ENCODE measurements at regions not wholly inside any gene's neighbourhood (a gene's known extent, or its start where the extent isn't known, plus 50 kb on each side); places are given as distances from the start of the nearest gene placed in this dataset.
"Not testable (repeated sequence)": the region's sequence is repeated elsewhere in the genome, so short reads cannot be mapped to it uniquely, and the experiment has no call there.

DNA sequence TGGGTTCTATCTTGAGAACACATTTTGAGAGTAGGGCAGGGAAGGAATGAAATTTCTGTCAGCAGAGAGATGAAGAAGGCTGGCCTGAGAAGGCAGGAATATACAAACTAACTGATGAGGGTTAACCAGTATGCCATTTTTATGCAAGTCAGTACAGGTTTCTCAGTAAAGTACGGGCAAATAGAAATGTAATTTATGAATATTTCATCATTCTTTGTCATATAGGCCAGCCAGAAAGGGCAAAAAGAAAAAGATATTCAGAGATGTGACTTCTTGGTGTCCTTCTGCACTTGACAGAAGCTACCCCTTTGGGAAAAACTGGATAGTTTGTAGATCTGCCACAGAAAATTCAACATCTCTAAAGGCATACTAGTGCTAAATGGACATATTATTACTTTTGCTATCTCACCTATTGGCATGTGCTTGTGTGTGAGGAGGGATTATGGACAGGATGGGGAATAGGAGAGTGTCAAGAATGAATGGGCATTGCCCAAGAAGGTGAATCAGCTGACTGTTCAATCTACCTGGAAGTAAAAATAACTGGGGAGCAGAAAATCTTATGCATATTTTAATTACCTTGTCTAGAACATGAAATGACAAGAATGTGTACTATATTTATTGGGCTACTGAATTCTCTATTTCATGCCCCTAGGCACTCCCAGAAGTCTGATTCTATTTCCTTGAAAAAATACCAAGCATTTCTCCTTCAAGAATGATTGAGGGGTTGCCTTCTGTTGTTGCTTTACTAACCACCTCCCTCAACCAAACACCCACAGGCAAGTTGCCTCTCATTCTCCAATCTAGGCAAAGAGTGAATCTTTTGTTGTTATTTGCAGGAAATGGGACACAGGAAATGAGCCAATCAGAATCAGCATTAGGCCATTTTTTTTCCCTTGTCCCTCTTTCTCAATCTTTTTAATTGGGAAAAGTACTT, 175.1 kb upstream of the SLC38A2 start:
- Histone ChIP-seq H2BK15ac (ENCODE audit: low read depth, poor library complexity, severe bottlenecking) (no peak overlapping the region), H4K8ac (ENCODE audit: low read length) (no peak overlapping the region), H4K91ac (ENCODE audit: low read length) (no peak overlapping the region), H2BK120ac (ENCODE audit: low read depth, low read length) (no peak overlapping the region), H3K4me3 (ENCODE audit: insufficient read depth in 1 of 2, low read depth in 1 of 2, low read length in 2 of 2) (no peak overlapping the region), H3K23ac (ENCODE audit: low read length in 2 of 2) (no peak overlapping the region), H3K79me1 (replicated peaks; ENCODE audit: low read length, poor library complexity, severe bottlenecking) (no peaks in the 10 kb centered on the region), H3K9me3 (ENCODE audit: control insufficient read depth, low read length) (no peaks in the 10 kb centered on the region), H2BK12ac (ENCODE audit: low read length in 2 of 2) (no peak overlapping the region), H3K4me1 (ENCODE audit: control insufficient read depth, insufficient read depth, low read depth, low read length) (no peaks in the 10 kb centered on the region), H3K4ac (ENCODE audit: low read depth in 1 of 2, low read length in 2 of 2) (peak overlapping the region in 1 of 2 experiments; percentile 28), H3K9ac (ENCODE audit: low read length) (no peak overlapping the region), H3K27me3 (ENCODE audit: control insufficient read depth in 1 of 2, insufficient read depth in 1 of 2, low read length in 2 of 2) (no peaks in the 10 kb centered on the region), H2AFZ (ENCODE audit: low read depth, low read length) (no peak overlapping the region), H3K27ac (ENCODE audit: low read length, poor library complexity, severe bottlenecking) (no peak overlapping the region), H3K18ac (ENCODE audit: low read depth in 1 of 2, low read length in 2 of 2) (peak overlapping the region; percentile 57 to 66), H3K4me2 (ENCODE audit: low read length, poor library complexity, severe bottlenecking) (no peak overlapping the region), H3K14ac (ENCODE audit: low read length in 2 of 2) (no peak overlapping the region), H2BK5ac (ENCODE audit: low read depth, low read length, poor library complexity, severe bottlenecking) (no peak overlapping the region), H3K36me3 (ENCODE audit: control insufficient read depth in 1 of 2, insufficient read depth in 2 of 2, low read depth in 1 of 2, low read length in 2 of 2) (no peaks in the 10 kb centered on the region), H2AK5ac (ENCODE audit: low read length, severe bottlenecking) (no peak overlapping the region)
- no peak for DNase-seq
- WGBS, result no CpG with 5 or more reads among the region's 1 CpG

DNA sequence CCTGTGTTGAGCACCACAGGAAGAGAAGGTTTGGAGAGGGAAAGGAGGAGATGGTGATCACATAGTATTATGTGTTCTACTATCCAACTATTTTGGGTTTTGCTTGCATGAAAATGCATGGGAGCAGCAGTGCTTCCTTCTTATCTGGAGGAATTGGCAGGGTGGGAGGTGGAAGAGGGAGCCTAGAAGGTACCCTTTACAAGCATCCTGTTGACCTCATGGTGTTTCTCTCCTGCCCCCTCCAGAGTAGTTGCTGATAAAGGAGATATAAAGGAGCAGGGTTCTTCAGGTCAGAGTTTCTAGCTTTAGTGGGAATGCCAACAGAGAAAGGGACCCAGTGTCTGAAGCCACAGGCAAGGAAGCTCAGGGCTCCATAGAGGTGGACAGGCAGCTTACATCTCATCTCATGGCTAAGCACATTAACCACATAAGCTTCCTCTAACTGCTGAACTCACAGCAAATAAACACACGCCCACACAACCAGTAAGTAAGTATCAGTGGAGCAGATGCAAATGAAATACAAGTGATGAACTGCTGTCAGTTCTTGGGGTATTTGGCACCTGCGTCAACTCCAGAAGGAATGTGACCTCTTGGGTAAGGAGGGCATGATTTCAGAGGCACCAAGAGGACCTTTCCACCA, 174.2 kb upstream of the SLC38A2 start:
- Histone ChIP-seq H2BK15ac (ENCODE audit: low read depth, poor library complexity, severe bottlenecking) (no peak overlapping the region), H3K9ac (ENCODE audit: low read length) (no peak overlapping the region), H4K8ac (ENCODE audit: low read length) (no peak overlapping the region), H2AK5ac (ENCODE audit: low read length, severe bottlenecking) (no peak overlapping the region), H3K27ac (ENCODE audit: low read length, poor library complexity, severe bottlenecking) (no peak overlapping the region), H2BK12ac (ENCODE audit: low read length in 2 of 2) (peak overlapping the region; percentile 94 to 95), H4K91ac (ENCODE audit: low read length) (peak overlapping the region; percentile 78), H3K14ac (ENCODE audit: low read length in 2 of 2) (no peak overlapping the region), H3K9me3 (ENCODE audit: control insufficient read depth, low read length) (no peaks in the 10 kb centered on the region), H3K27me3 (ENCODE audit: control insufficient read depth in 1 of 2, insufficient read depth in 1 of 2, low read length in 2 of 2) (no peaks in the 10 kb centered on the region), H3K23ac (ENCODE audit: low read length in 2 of 2) (no peak overlapping the region), H3K4me2 (ENCODE audit: low read length, poor library complexity, severe bottlenecking) (no peak overlapping the region), H3K4me3 (ENCODE audit: insufficient read depth in 1 of 2, low read depth in 1 of 2, low read length in 2 of 2) (no peak overlapping the region), H2AFZ (ENCODE audit: low read depth, low read length) (no peak overlapping the region), H3K36me3 (ENCODE audit: control insufficient read depth in 1 of 2, insufficient read depth in 2 of 2, low read depth in 1 of 2, low read length in 2 of 2) (no peaks in the 10 kb centered on the region), H3K4me1 (ENCODE audit: control insufficient read depth, insufficient read depth, low read depth, low read length) (no peaks in the 10 kb centered on the region), H2BK5ac (ENCODE audit: low read depth, low read length, poor library complexity, severe bottlenecking) (no peak overlapping the region), H3K18ac (ENCODE audit: low read depth in 1 of 2, low read length in 2 of 2) (peak overlapping the region; percentile 26 to 90), H2BK120ac (ENCODE audit: low read depth, low read length) (no peak overlapping the region), H3K4ac (ENCODE audit: low read depth in 1 of 2, low read length in 2 of 2) (peak overlapping the region; percentile 3 to 87), H3K79me1 (replicated peaks; ENCODE audit: low read length, poor library complexity, severe bottlenecking) (no peaks in the 10 kb centered on the region)
- peak; percentile 49 for DNase-seq
- 82% methylated on average over 1 of the region's 2 CpGs for WGBS

DNA sequence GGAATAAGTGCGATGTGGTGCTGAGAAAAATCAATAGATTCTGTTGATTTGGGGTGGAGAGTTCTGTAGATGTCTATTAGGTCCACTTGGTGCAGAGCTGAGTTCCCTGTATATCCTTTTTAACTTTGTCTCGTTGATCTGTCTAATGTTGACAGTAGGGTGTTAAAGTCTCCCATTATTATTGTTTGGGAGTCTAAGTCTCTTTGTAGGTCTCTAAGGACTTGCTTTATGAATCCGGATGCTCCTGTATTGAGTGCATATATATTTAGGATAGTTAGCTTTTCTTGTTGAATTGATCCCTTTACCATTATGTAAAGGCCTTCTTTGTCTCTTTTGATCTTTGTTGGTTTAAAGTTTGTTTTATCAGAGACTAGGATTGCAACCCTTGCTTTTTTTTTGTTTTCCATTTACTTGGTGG, 170.8 kb upstream of the SLC38A2 start:
- not testable (repeated sequence) for H3K9me3 ChIP-seq (ENCODE audit: control insufficient read depth, low read length)

DNA sequence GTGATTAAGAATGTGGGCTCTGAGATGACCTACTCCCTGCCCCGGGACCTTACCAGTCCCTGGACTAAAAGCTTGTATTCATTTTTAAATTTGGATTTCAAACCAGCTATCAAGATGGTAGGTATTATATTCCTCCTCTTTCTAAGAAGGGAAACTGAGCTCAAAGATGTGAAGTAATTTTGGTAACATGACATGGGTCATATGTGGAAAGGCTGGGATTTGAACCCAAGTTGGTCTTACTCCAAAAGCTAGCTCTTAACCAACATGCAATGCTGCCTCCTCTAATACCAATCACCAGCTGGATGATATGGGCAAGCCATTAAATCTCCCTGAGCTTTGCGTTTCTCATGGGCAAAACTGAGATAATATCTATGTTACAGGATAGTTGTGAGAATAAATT, 166.4 kb upstream of the SLC38A2 start:
- Histone ChIP-seq H3K14ac (ENCODE audit: low read length in 2 of 2) (no peak overlapping the region), H3K23ac (ENCODE audit: low read length in 2 of 2) (no peak overlapping the region), H2BK12ac (ENCODE audit: low read length in 2 of 2) (no peak overlapping the region), H3K27me3 (ENCODE audit: control insufficient read depth in 1 of 2, insufficient read depth in 1 of 2, low read length in 2 of 2) (no peaks in the 10 kb centered on the region), H3K27ac (ENCODE audit: low read length, poor library complexity, severe bottlenecking) (no peak overlapping the region), H3K36me3 (ENCODE audit: control insufficient read depth in 1 of 2, insufficient read depth in 2 of 2, low read depth in 1 of 2, low read length in 2 of 2) (no peaks in the 10 kb centered on the region), H3K18ac (ENCODE audit: low read depth in 1 of 2, low read length in 2 of 2) (no peak overlapping the region), H4K8ac (ENCODE audit: low read length) (no peak overlapping the region), H3K4ac (ENCODE audit: low read depth in 1 of 2, low read length in 2 of 2) (no peak overlapping the region), H4K91ac (ENCODE audit: low read length) (no peak overlapping the region), H2AK5ac (ENCODE audit: low read length, severe bottlenecking) (no peak overlapping the region), H2BK120ac (ENCODE audit: low read depth, low read length) (no peak overlapping the region), H3K79me1 (replicated peaks; ENCODE audit: low read length, poor library complexity, severe bottlenecking) (no peaks in the 10 kb centered on the region), H3K9me3 (ENCODE audit: control insufficient read depth, low read length) (no peaks in the 10 kb centered on the region), H2BK15ac (ENCODE audit: low read depth, poor library complexity, severe bottlenecking) (no peak overlapping the region), H3K9ac (ENCODE audit: low read length) (no peak overlapping the region), H2AFZ (ENCODE audit: low read depth, low read length) (no peak overlapping the region), H3K4me2 (ENCODE audit: low read length, poor library complexity, severe bottlenecking) (no peak overlapping the region), H3K4me3 (ENCODE audit: insufficient read depth in 1 of 2, low read depth in 1 of 2, low read length in 2 of 2) (no peak overlapping the region), H3K4me1 (ENCODE audit: control insufficient read depth, insufficient read depth, low read depth, low read length) (no peaks in the 10 kb centered on the region), H2BK5ac (ENCODE audit: low read depth, low read length, poor library complexity, severe bottlenecking) (no peak overlapping the region)
- no CpG with 5 or more reads among the region's 2 CpGs for WGBS
- no peak for DNase-seq

More for the DNA sequence above, 170.8 kb upstream of the SLC38A2 start:
- H2AK5ac ChIP-seq (ENCODE audit: low read length, severe bottlenecking); H3K79me1 ChIP-seq (replicated peaks; ENCODE audit: low read length, poor library complexity, severe bottlenecking); H2BK120ac ChIP-seq (ENCODE audit: low read depth, low read length); H3K9ac ChIP-seq (ENCODE audit: low read length); H2BK15ac ChIP-seq (ENCODE audit: low read depth, poor library complexity, severe bottlenecking); H4K91ac ChIP-seq (ENCODE audit: low read length); DNase-seq; H3K4ac ChIP-seq (ENCODE audit: low read depth in 1 of 2, low read length in 2 of 2); H3K4me1 ChIP-seq (ENCODE audit: control insufficient read depth, insufficient read depth, low read depth, low read length); H3K36me3 ChIP-seq (ENCODE audit: control insufficient read depth in 1 of 2, insufficient read depth in 2 of 2, low read depth in 1 of 2, low read length in 2 of 2); H3K14ac ChIP-seq (ENCODE audit: low read length in 2 of 2); H2BK5ac ChIP-seq (ENCODE audit: low read depth, low read length, poor library complexity, severe bottlenecking); H3K4me2 ChIP-seq (ENCODE audit: low read length, poor library complexity, severe bottlenecking); H2AFZ ChIP-seq (ENCODE audit: low read depth, low read length); H3K27me3 ChIP-seq (ENCODE audit: control insufficient read depth in 1 of 2, insufficient read depth in 1 of 2, low read length in 2 of 2); H2BK12ac ChIP-seq (ENCODE audit: low read length in 2 of 2); H3K4me3 ChIP-seq (ENCODE audit: insufficient read depth in 1 of 2, low read depth in 1 of 2, low read length in 2 of 2); H4K8ac ChIP-seq (ENCODE audit: low read length); H3K18ac ChIP-seq (ENCODE audit: low read depth in 1 of 2, low read length in 2 of 2); H3K23ac ChIP-seq (ENCODE audit: low read length in 2 of 2); H3K27ac ChIP-seq (ENCODE audit: low read length, poor library complexity, severe bottlenecking): not testable (repeated sequence)
- 97% methylated on average over 2 of the region's 3 CpGs for WGBS
